CD14-positive monocyte (primary cell): ENCODE measurements at regions not wholly inside any gene's neighbourhood (a gene's known extent, or its start where the extent isn't known, plus 50 kb on each side); places are given as distances from the start of the nearest gene placed in this dataset.

Source experiments
- DNase-seq, 3 donors: peaks; one replicate each; pipeline ENCODE4 v3.0.0-alpha.2; 2011 to 2022
- H2AFZ ChIP-seq: 2 replicates; pipeline ENCODE4 v1.6.0; 2012; ENCODE audit warnings: mild to moderate bottlenecking, low read depth, low read length, inconsistent platforms; ENCODE audit not compliant: insufficient read depth, poor library complexity, severe bottlenecking
- H3K27ac ChIP-seq, 2 donors: 1 replicate in 1 of 2; 2 replicates in 1 of 2; pipeline ENCODE4 v1.5.1; 2012 to 2013; ENCODE audit warnings: low read length in 2 of 2, control low read depth in 1 of 2, inconsistent platforms in 1 of 2, low read depth in 1 of 2, mild to moderate bottlenecking in 1 of 2
- H3K27me3 ChIP-seq, 2 donors: one replicate each; pipeline versions ENCODE4 v1.6.0 to v1.6.1; 2011 to 2013; ENCODE audit warnings: low read length in 2 of 2; ENCODE audit not compliant: control insufficient read depth in 2 of 2, insufficient read depth in 2 of 2
- H3K36me3 ChIP-seq, 2 donors: replicated peaks in 1 of 2; 1 replicate in 1 of 2; 2 replicates in 1 of 2; pipeline versions ENCODE4 v1.5.1 to v1.6.1; 2012 to 2013; ENCODE audit warnings: low read length in 2 of 2, control low read depth in 1 of 2, inconsistent platforms in 1 of 2, mild to moderate bottlenecking in 1 of 2; ENCODE audit not compliant: insufficient read depth in 2 of 2, control insufficient read depth in 1 of 2
- H3K4me1 ChIP-seq, 2 donors: 1 replicate in 1 of 2; 2 replicates in 1 of 2; pipeline versions ENCODE4 v1.5.1 to v1.6.1; 2012 to 2013; ENCODE audit warnings: low read length in 2 of 2, control low read depth in 1 of 2, inconsistent platforms in 1 of 2, mild to moderate bottlenecking in 1 of 2, moderate library complexity in 1 of 2; ENCODE audit not compliant: insufficient read depth in 2 of 2, control insufficient read depth in 1 of 2
- H3K4me2 ChIP-seq: replicated peaks from 2 replicates; pipeline ENCODE3; 2012; ENCODE audit warnings: low read length, moderate library complexity, mild to moderate bottlenecking; ENCODE audit not compliant: poor library complexity, severe bottlenecking; ENCODE audit errors: extremely low read depth
- H3K4me3 ChIP-seq, 3 experiments: fragments of 200-600 bp in 1 of 3; sonication (generic) in 1 of 3; replicated peaks in 1 of 3; 1 replicate in 2 of 3; 2 replicates in 1 of 3; pipeline ENCODE4 v1.5.1; 2011 to 2013; ENCODE audit warnings: low read length in 3 of 3, mild to moderate bottlenecking in 3 of 3, control low read depth in 2 of 3, low read depth in 2 of 3, inconsistent platforms in 1 of 3, moderate library complexity in 1 of 3
- H3K79me2 ChIP-seq: 2 replicates; pipeline ENCODE4 v1.6.0; 2012; ENCODE audit warnings: mild to moderate bottlenecking, control low read depth, inconsistent platforms, low read length, moderate library complexity; ENCODE audit not compliant: insufficient read depth
- H3K9ac ChIP-seq: 2 replicates; pipeline ENCODE4 v1.6.0; 2017; ENCODE audit warnings: low read length, mild to moderate bottlenecking; ENCODE audit not compliant: insufficient read depth, poor library complexity, severe bottlenecking
- H3K9me3 ChIP-seq, 2 donors: replicated peaks in 1 of 2; 1 replicate in 1 of 2; 2 replicates in 1 of 2; pipeline versions ENCODE4 v1.5.1 to v1.6.1; 2012 to 2013; ENCODE audit warnings: low read length in 2 of 2, control low read depth in 1 of 2; ENCODE audit not compliant: control insufficient read depth in 1 of 2, insufficient read depth in 1 of 2
- H4K20me1 ChIP-seq: 2 replicates; pipeline ENCODE4 v1.6.0; 2012; ENCODE audit warnings: mild to moderate bottlenecking, low read length, control low read depth, moderate library complexity; ENCODE audit not compliant: insufficient read depth
- H3K27ac Mint-ChIP-seq, 7 donors: one replicate each; pipeline ENCODE4 v1.8.0; 2020; ENCODE audit warnings: mild to moderate bottlenecking in 7 of 7, mixed read lengths in 7 of 7, moderate library complexity in 6 of 7, inconsistent platforms in 2 of 7
- H3K27me3 Mint-ChIP-seq, 3 donors: one replicate each; pipeline ENCODE4 v1.8.0; 2021 to 2022; ENCODE audit warnings: low read depth in 3 of 3, mild to moderate bottlenecking in 3 of 3, mixed read lengths in 3 of 3, moderate library complexity in 3 of 3, inconsistent platforms in 1 of 3
- H3K36me3 Mint-ChIP-seq, 2 donors: one replicate each; pipeline ENCODE4 v1.8.0; 2020; ENCODE audit warnings: mixed read lengths in 2 of 2, inconsistent platforms in 1 of 2, mild to moderate bottlenecking in 1 of 2
- H3K4me1 Mint-ChIP-seq: one replicate; pipeline ENCODE4 v1.8.0; 2020; ENCODE audit warnings: mild to moderate bottlenecking, mixed read lengths
- H3K4me3 Mint-ChIP-seq, 2 donors: one replicate each; pipeline ENCODE4 v1.8.0; 2020; ENCODE audit warnings: mild to moderate bottlenecking in 2 of 2, mixed read lengths in 2 of 2, moderate library complexity in 1 of 2
- H3K9me3 Mint-ChIP-seq, 7 donors: one replicate each; pipeline ENCODE4 v1.8.0; 2020 to 2022; ENCODE audit warnings: mixed read lengths in 7 of 7, mild to moderate bottlenecking in 6 of 7, moderate library complexity in 6 of 7, inconsistent platforms in 2 of 7
- CTCF ChIP-seq: fragments of 200-600 bp; IDR thresholded peaks from one replicate; pipeline ENCODE4 v1.8.0; 2022; ENCODE audit warnings: antibody characterized with exemption, mild to moderate bottlenecking
- WGBS: methylation state at CpG from one replicate; pipeline ENCODE4 v1.1.5; 2013; ENCODE audit warnings: missing lambda C conversion rate; ENCODE audit not compliant: insufficient coverage; 5-methylcytosine and 5-hydroxymethylcytosine counted together
- intact Hi-C, 2 donors: fragments of 100-400 bp; cut with micrococcal nuclease; formaldehyde crosslinking; loops; one replicate each; pipeline versions ENCODE4 v1.15.0 to v1.15.1; 2023

GRCh38 chr18:59784694-59785093, 87.5 kb upstream of the CCBE1 start:
- 88% methylated on average over 1 of the region's 3 CpGs for WGBS
- H3K4me1 Mint-ChIP-seq = no peaks in the 10 kb centered on the region
- intact Hi-C loops = no loop called here

GRCh38 chr18:59783138-59783537, 85.9 kb upstream of the CCBE1 start:
- Mint-ChIP-seq H3K27ac (no peak overlapping the region), H3K27me3 (peaks cover 3 to 8% (median 3%) of the 10 kb centered on the region in 3 donors), H3K9me3 (peaks cover 0 to 2% (median 0%) of the 10 kb centered on the region in 7 donors), H3K4me3 (no peak overlapping the region), H3K4me1 (no peaks in the 10 kb centered on the region), H3K36me3 (no peaks in the 10 kb centered on the region)
- TF ChIP-seq CTCF = no peak
- Histone ChIP-seq H2AFZ (no peak overlapping the region), H3K9ac (no peak overlapping the region), H3K79me2 (no peaks in the 10 kb centered on the region), H4K20me1 (no peaks in the 10 kb centered on the region), H3K9me3 (no peaks in the 10 kb centered on the region), H3K4me1 (no peaks in the 10 kb centered on the region), H3K27ac (no peak overlapping the region), H3K4me3 (no peak overlapping the region), H3K27me3 (no peaks in the 10 kb centered on the region), H3K4me2 (no peak overlapping the region), H3K36me3 (no peaks in the 10 kb centered on the region)
- DNase-seq = no peak
- intact Hi-C loops = no loop called here
- WGBS = 42% methylated on average over 4 of the region's 5 CpGs

More at GRCh38 chr18:59784694-59785093, 87.5 kb upstream of the CCBE1 start:
- Mint-ChIP-seq H3K9me3 (no peaks in the 10 kb centered on the region), H3K27me3 (peaks cover 3 to 8% (median 5%) of the 10 kb centered on the region in 3 donors), H3K27ac (no peak overlapping the region), H3K36me3 (no peaks in the 10 kb centered on the region), H3K4me3 (no peak overlapping the region)
- TF ChIP-seq CTCF = no peak
- H4K20me1 ChIP-seq = no peaks in the 10 kb centered on the region
- no peak for DNase-seq
- H3K9ac ChIP-seq = no peak overlapping the region
- no peaks in the 10 kb centered on the region for H3K79me2 ChIP-seq
- H3K4me3 ChIP-seq = no peak overlapping the region
- H3K4me1 ChIP-seq = no peaks in the 10 kb centered on the region
- H3K9me3 ChIP-seq = no peaks in the 10 kb centered on the region
- H3K36me3 ChIP-seq = no peaks in the 10 kb centered on the region
- H2AFZ ChIP-seq = no peak overlapping the region
- H3K27ac ChIP-seq = no peak overlapping the region
- H3K27me3 ChIP-seq = no peaks in the 10 kb centered on the region
- H3K4me2 ChIP-seq = no peak overlapping the region
